GM19035 (cell line): ENCODE measurements at regions not wholly inside any gene's neighbourhood (a gene's known extent, or its start where the extent isn't known, plus 50 kb on each side); places are given as distances from the start of the nearest gene placed in this dataset.
A peak's percentile ranks its signal among the peaks of the same experiment; 100 is the strongest.

ENCODE experiments used
- ATAC-seq: cut with Tn5 transposase; IDR thresholded peaks from one replicate; pipeline ENCODE4 v1.9.1; 2021; ENCODE audit not compliant: unreplicated experiment

- no peak for ATAC-seq
These were observed 1439.8 kb upstream of the ALCAM start for GRCh38 chr3:103926936-103927335.

GRCh38 chr3:103927896-103928295, 1438.8 kb upstream of the ALCAM start:
- no peak for ATAC-seq

GRCh38 chr3:103937094-103937493, 1429.6 kb upstream of the ALCAM start:
- ATAC-seq: no peak

GRCh38 chr3:103947062-103947461, 1419.6 kb upstream of the ALCAM start:
- no peak for ATAC-seq

GRCh38 chr3:103949693-103950092, 1417.0 kb upstream of the ALCAM start:
- ATAC-seq: no peak

- ATAC-seq: no peak
These were observed 1416.0 kb upstream of the ALCAM start for GRCh38 chr3:103950676-103951075.

- no peak for ATAC-seq
These were observed 1412.9 kb upstream of the ALCAM start for GRCh38 chr3:103953796-103954195.

GRCh38 chr3:103960819-103961218, 1405.9 kb upstream of the ALCAM start:
- ATAC-seq: no peak

- ATAC-seq: no peak
These were observed 1403.1 kb upstream of the ALCAM start for GRCh38 chr3:103963599-103963998.

- ATAC-seq: no peak
These were observed 1400.9 kb upstream of the ALCAM start for GRCh38 chr3:103965764-103966163.

GRCh38 chr3:103966749-103967148, 1400.0 kb upstream of the ALCAM start:
- no peak for ATAC-seq

- no peak for ATAC-seq
These were observed 1398.6 kb upstream of the ALCAM start for GRCh38 chr3:103968131-103968530.

GRCh38 chr3:103968751-103969150, 1398.0 kb upstream of the ALCAM start:
- peak; percentile 64 for ATAC-seq

- ATAC-seq: no peak
These were observed 1389.8 kb upstream of the ALCAM start for GRCh38 chr3:103976931-103977339.

GRCh38 chr3:103977417-103977816, 1389.3 kb upstream of the ALCAM start:
- no peak for ATAC-seq

- no peak for ATAC-seq
These were observed 1375.1 kb upstream of the ALCAM start for GRCh38 chr3:103991461-103992115.

GRCh38 chr3:103992469-103992868, 1374.2 kb upstream of the ALCAM start:
- no peak for ATAC-seq

- ATAC-seq: no peak
These were observed 1361.8 kb upstream of the ALCAM start for GRCh38 chr3:104004956-104005355.

- no peak for ATAC-seq
These were observed 1360.9 kb upstream of the ALCAM start for GRCh38 chr3:104005815-104006214.

GRCh38 chr3:104018541-104018940, 1348.2 kb upstream of the ALCAM start:
- no peak for ATAC-seq

- ATAC-seq: no peak
These were observed 1335.1 kb upstream of the ALCAM start for GRCh38 chr3:104031598-104031997.

- no peak for ATAC-seq
These were observed 1334.4 kb upstream of the ALCAM start for GRCh38 chr3:104032283-104032682.

- ATAC-seq: no peak
These were observed 1325.8 kb upstream of the ALCAM start for GRCh38 chr3:104040896-104041295.
